ENCODE measurements at regions not wholly inside any gene's neighbourhood (a gene's known extent, or its start where the extent isn't known, plus 50 kb on each side); places are given as distances from the start of the nearest gene placed in this dataset.

DNA sequence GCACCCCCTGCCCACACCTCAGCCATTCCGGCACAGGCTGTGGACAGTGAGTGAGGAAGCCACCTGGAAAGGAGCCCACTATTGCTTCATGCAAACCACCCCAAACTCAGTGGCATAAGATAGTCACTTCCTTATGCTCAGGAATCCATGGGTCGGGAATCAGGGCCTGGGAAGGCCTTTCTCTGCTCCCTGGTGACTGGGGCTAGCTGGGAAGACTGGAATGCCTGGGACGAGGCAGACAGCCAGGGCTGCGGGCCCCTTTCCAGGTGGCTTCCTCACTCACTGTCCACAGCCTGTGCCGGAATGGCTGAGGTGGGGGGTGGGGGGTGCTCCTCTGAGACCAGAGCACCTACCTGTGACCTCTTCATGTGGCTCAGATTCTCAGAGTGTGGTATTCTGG is 74.1 kb upstream of the GRB10 start:
- no peak for ATAC-seq
- POLR2A ChIA-PET, result no interaction called here
- DNase-seq (ENCODE audit: low read depth, low spot score), result no peak
- TF ChIP-seq SIN3A (IDR thresholded peaks at IDR 0.05; ENCODE audit: borderline replicate concordance, insufficient read depth, low read depth, low read length) (no peak), TCF7L2 (IDR thresholded peaks at IDR 0.05; ENCODE audit: low read depth, low read length) (no peak), POLR2AphosphoS5 (IDR thresholded peaks at IDR 0.05; ENCODE audit: low read depth, low read length) (no peak)
- TF ChIP-seq, protein P1, sequence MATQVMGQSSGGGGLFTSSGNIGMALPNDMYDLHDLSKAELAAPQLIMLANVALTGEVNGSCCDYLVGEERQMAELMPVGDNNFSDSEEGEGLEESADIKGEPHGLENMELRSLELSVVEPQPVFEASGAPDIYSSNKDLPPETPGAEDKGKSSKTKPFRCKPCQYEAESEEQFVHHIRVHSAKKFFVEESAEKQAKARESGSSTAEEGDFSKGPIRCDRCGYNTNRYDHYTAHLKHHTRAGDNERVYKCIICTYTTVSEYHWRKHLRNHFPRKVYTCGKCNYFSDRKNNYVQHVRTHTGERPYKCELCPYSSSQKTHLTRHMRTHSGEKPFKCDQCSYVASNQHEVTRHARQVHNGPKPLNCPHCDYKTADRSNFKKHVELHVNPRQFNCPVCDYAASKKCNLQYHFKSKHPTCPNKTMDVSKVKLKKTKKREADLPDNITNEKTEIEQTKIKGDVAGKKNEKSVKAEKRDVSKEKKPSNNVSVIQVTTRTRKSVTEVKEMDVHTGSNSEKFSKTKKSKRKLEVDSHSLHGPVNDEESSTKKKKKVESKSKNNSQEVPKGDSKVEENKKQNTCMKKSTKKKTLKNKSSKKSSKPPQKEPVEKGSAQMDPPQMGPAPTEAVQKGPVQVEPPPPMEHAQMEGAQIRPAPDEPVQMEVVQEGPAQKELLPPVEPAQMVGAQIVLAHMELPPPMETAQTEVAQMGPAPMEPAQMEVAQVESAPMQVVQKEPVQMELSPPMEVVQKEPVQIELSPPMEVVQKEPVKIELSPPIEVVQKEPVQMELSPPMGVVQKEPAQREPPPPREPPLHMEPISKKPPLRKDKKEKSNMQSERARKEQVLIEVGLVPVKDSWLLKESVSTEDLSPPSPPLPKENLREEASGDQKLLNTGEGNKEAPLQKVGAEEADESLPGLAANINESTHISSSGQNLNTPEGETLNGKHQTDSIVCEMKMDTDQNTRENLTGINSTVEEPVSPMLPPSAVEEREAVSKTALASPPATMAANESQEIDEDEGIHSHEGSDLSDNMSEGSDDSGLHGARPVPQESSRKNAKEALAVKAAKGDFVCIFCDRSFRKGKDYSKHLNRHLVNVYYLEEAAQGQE (IDR thresholded peaks at IDR 0.05; ENCODE audit: insufficient read depth in 1 of 2, low read depth in 2 of 2, low read length in 1 of 2), result no peak
- TF ChIP-seq, protein P2, sequence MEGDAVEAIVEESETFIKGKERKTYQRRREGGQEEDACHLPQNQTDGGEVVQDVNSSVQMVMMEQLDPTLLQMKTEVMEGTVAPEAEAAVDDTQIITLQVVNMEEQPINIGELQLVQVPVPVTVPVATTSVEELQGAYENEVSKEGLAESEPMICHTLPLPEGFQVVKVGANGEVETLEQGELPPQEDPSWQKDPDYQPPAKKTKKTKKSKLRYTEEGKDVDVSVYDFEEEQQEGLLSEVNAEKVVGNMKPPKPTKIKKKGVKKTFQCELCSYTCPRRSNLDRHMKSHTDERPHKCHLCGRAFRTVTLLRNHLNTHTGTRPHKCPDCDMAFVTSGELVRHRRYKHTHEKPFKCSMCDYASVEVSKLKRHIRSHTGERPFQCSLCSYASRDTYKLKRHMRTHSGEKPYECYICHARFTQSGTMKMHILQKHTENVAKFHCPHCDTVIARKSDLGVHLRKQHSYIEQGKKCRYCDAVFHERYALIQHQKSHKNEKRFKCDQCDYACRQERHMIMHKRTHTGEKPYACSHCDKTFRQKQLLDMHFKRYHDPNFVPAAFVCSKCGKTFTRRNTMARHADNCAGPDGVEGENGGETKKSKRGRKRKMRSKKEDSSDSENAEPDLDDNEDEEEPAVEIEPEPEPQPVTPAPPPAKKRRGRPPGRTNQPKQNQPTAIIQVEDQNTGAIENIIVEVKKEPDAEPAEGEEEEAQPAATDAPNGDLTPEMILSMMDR (IDR thresholded peaks at IDR 0.05), result no peak
- in situ Hi-C loops (cut with HindIII; ENCODE audit: low pct_unique_long_range_greater_than_20kb, low sequenced_read_pairs), result no loop called here
- intact Hi-C loops (cut with micrococcal nuclease; ENCODE audit: unreplicated experiment), result no loop called here
- Histone ChIP-seq H3K27ac (ENCODE audit: low read length) (no peak overlapping the region), H3K4me1 (ENCODE audit: control insufficient read depth, insufficient read depth, low read length) (no peaks in the 10 kb centered on the region), H3K4me3 (ENCODE audit: low read depth in 2 of 2, low read length in 2 of 2) (no peak overlapping the region), H3K36me3 (ENCODE audit: control insufficient read depth, insufficient read depth, low read length) (no peaks in the 10 kb centered on the region), H3K27me3 (ENCODE audit: control insufficient read depth, insufficient read depth, low read length) (0 out of 2 replicates have a peak, but pooled peaks cover 3% of the 10 kb centered on the region), H3K9me3 (ENCODE audit: control insufficient read depth, insufficient read depth, low read depth, low read length) (no peaks in the 10 kb centered on the region)
- CTCF ChIA-PET, result no interaction called here
- BruUV-seq (replicated peaks), result no TSS peak

DNA sequence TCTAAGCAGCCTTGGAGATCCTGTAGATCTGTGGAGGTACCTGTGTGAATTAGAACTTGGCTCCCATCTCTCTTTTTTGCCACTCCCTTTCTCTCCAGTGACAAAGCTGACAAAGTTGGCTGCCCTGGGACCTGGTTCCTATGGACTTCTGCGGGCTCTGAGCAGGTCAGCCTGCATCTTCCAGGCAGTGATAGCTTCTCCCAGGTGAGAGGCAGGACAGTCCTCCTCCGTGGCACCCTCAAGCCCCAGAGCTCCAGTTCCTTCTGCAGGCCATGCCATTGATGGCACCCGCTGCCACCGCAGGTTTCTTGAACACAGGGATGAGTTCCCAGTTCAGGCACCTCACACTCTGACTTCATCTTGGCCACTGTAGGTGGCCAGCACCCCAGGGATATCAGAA is 73.5 kb upstream of the GRB10 start:
- ChIA-PET POLR2A (no interaction called here), CTCF (no interaction called here)
- TF ChIP-seq SIN3A (IDR thresholded peaks at IDR 0.05; ENCODE audit: borderline replicate concordance, insufficient read depth, low read depth, low read length), result no peak
- no peak for TF ChIP-seq TCF7L2 (IDR thresholded peaks at IDR 0.05; ENCODE audit: low read depth, low read length)
- TF ChIP-seq, protein P2 (IDR thresholded peaks at IDR 0.05), result no peak
- TF ChIP-seq, protein P1 (IDR thresholded peaks at IDR 0.05; ENCODE audit: insufficient read depth in 1 of 2, low read depth in 2 of 2, low read length in 1 of 2), result no peak
- TF ChIP-seq POLR2AphosphoS5 (IDR thresholded peaks at IDR 0.05; ENCODE audit: low read depth, low read length), result no peak
- H3K9me3 ChIP-seq (ENCODE audit: control insufficient read depth, insufficient read depth, low read depth, low read length), result no peaks in the 10 kb centered on the region
- H3K36me3 ChIP-seq (ENCODE audit: control insufficient read depth, insufficient read depth, low read length), result no peaks in the 10 kb centered on the region
- no TSS peak for BruUV-seq (replicated peaks)
- in situ Hi-C loops (cut with HindIII; ENCODE audit: low pct_unique_long_range_greater_than_20kb, low sequenced_read_pairs) (no loop called here), intact Hi-C loops (cut with micrococcal nuclease; ENCODE audit: unreplicated experiment) (no loop called here)
- DNase-seq (ENCODE audit: low read depth, low spot score) (no peak), ATAC-seq (no peak)
- no peak overlapping the region for H3K4me3 ChIP-seq (ENCODE audit: low read depth in 2 of 2, low read length in 2 of 2)
- H3K4me1 ChIP-seq (ENCODE audit: control insufficient read depth, insufficient read depth, low read length), result no peaks in the 10 kb centered on the region
- H3K27ac ChIP-seq (ENCODE audit: low read length), result no peak overlapping the region
- H3K27me3 ChIP-seq (ENCODE audit: control insufficient read depth, insufficient read depth, low read length), result 0 out of 2 replicates have a peak, but pooled peaks cover 3% of the 10 kb centered on the region
